ENCODE measurements at regions not wholly inside any gene's neighbourhood (a gene's known extent, or its start where the extent isn't known, plus 50 kb on each side); places are given as distances from the start of the nearest gene placed in this dataset.

DNA sequence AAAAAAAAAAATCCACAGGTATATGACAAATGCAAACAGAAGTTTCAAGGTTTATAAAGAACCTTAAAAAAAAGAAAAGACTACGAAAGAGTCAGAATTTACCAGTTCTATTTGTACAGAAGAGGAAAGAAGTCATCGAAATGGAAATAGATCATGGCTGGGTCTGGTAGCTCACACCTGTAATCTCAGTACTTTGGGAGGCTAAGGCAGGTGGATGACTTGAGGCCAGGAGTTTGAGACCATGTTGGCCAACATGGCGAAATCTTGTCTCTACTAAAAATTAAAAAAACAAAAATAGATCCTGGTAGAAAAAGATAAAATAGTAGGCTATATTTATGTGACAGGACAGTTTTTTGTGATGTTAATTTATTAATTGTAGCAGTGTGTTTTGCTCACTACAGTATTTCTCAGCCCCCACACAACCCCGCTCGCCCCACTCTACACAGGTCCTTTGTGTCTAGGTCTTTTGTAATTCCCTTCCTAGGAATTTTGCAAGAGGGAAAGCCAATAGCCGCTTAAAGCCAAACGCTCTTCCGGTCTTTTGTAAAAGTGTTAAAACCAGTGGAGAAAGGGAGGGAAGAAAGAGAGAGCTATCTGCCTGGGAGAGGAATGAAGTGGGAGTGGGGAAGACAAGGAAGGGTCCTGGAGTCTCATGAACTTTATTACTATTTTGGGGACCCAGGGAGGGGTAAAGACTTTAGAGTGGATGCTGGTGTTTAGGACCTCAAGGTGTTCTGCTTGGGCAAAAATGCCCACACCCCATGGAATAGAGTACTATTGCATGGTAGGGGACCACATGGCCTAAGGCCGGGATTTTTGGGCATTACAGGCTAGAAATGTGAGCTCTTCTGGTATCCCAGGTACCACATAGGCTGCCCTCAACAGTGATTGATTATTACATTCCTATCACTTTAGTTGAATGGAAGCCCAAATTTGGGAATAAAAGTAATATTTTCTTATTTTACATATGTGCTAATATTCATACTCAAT lies 59.4 kb upstream of the XPO1 start:
- Histone ChIP-seq H3K14ac (ENCODE audit: insufficient read length) (no peak overlapping the region), H3K79me1 (ENCODE audit: low read depth, low read length) (no peaks in the 10 kb centered on the region), H3K27me3 (replicated peaks in 1 of 4; ENCODE audit: control insufficient read depth in 3 of 4, extremely low read depth in 1 of 4, insufficient read depth in 3 of 4, low read length in 3 of 4) (no peaks in the 10 kb centered on the region), H4K8ac (ENCODE audit: extremely low read depth, insufficient read depth, low read length) (no peak overlapping the region), H4K91ac (replicated peaks; ENCODE audit: insufficient read length, low read length) (peak overlapping the region; percentile 45), H3K23ac (ENCODE audit: insufficient read length) (no peak overlapping the region), H3K27ac (ENCODE audit: low read depth, low read length) (peak overlapping the region; percentile 55), H2BK20ac (ENCODE audit: low read length) (peak overlapping the region; percentile 98), H3K9ac (replicated peaks in 1 of 4; ENCODE audit: extremely low read depth in 1 of 4, low read depth in 3 of 4, low read length in 3 of 4) (no peak overlapping the region), H3K9me3 (ENCODE audit: insufficient read depth in 2 of 2, low read depth in 1 of 2, low read length in 1 of 2) (no peaks in the 10 kb centered on the region), H3K79me2 (ENCODE audit: control insufficient read depth in 1 of 2, insufficient read depth in 2 of 2, low read length in 2 of 2) (no peaks in the 10 kb centered on the region), H2AFZ (ENCODE audit: low read length) (no peak overlapping the region), H3K4ac (replicated peaks; ENCODE audit: insufficient read length, low read depth, low read length) (no peak overlapping the region), H3K4me3 (ENCODE audit: extremely low read depth in 1 of 4, insufficient read depth in 2 of 4, low read depth in 3 of 4, low read length in 4 of 4) (no peak overlapping the region), H3K4me2 (ENCODE audit: insufficient read depth in 1 of 2, low read depth in 2 of 2, low read length in 2 of 2) (peak overlapping the region; percentile 19 to 26; a peak in 3 of 4 replicates), H2BK15ac (ENCODE audit: low read length) (no peak overlapping the region), H3K56ac (replicated peaks; ENCODE audit: insufficient read length, low read depth, low read length) (no peak overlapping the region), H2BK5ac (ENCODE audit: low read depth, low read length) (peak overlapping the region; percentile 96; the same call in 1 of the 2 replicates), H2BK120ac (replicated peaks; ENCODE audit: low read depth, low read length) (peak overlapping the region; percentile 93), H4K5ac (ENCODE audit: insufficient read length, low read depth, low read length) (peak overlapping the region; percentile 32), H3K36me3 (ENCODE audit: control insufficient read depth in 2 of 4, insufficient read depth in 4 of 4, low read length in 3 of 4) (no peaks in the 10 kb centered on the region), H3K23me2 (ENCODE audit: low read depth, low read length) (no peaks in the 10 kb centered on the region), H4K20me1 (replicated peaks in 1 of 2; ENCODE audit: control insufficient read depth in 1 of 2, insufficient read depth in 2 of 2, low read length in 2 of 2) (no peaks in the 10 kb centered on the region), H2BK12ac (ENCODE audit: low read depth, low read length) (peak overlapping the region; percentile 91), H2AK5ac (ENCODE audit: low read depth, low read length) (no peak overlapping the region), H3K4me1 (replicated peaks in 1 of 4; ENCODE audit: control insufficient read depth in 3 of 4, insufficient read depth in 4 of 4, low read length in 3 of 4) (peaks cover 0 to 12% (median 5%) of the 10 kb centered on the region in 4 experiments; a peak in 4 of 7 replicates), H3K18ac (ENCODE audit: extremely low read depth, low read length) (peak overlapping the region; percentile 62)
- DNase-seq (ENCODE audit: low read depth in 1 of 2, low spot score in 2 of 2), result peak; percentile 41 to 50
- CTCF ChIA-PET (ENCODE audit: partially characterized antibody), result interaction anchor here (0.9 to 1.4 kb wide), 3 partner anchors 9 to 47 kb away, joined by 3 read pairs; no protein-coding TSS in a partner anchor
- POLR2A ChIA-PET (ENCODE audit: partially characterized antibody), result interaction anchor here (0.8 to 5.4 kb wide), 10 partner anchors 9 to 353 kb away, joined by 3 to 46 read pairs (median 4); partner anchors contain the start of gene XPO1
- 42% methylated on average over 9 of the region's 9 CpGs; no CpG with 5 or more reads in 1 of the 2 experiments for WGBS, 2 experiments (ENCODE audit: extremely low coverage in 1 of 2, insufficient coverage in 1 of 2, insufficient read length in 1 of 2, insufficient replicate concordance in 2 of 2, low coverage in 1 of 2, low lambda C conversion rate in 2 of 2, missing lambda C conversion rate in 1 of 2)
- peak; percentile 19 for FAIRE-seq
- TF ChIP-seq GABPA (IDR thresholded peaks at IDR 0.05; ENCODE audit: borderline replicate concordance, insufficient read depth, low read length) (no peak), SP2 (IDR thresholded peaks at IDR 0.05; ENCODE audit: low read length) (no peak), ZNF274 (IDR thresholded peaks at IDR 0.05; ENCODE audit: borderline replicate concordance, extremely low read depth, low read length) (no peak), JUND (IDR thresholded peaks at IDR 0.05; ENCODE audit: low read length) (no peak), POLR2A (IDR thresholded peaks at IDR 0.05; ENCODE audit: control extremely low read depth in 1 of 2, low read depth in 2 of 2, low read length in 2 of 2) (0 out of 3 replicates have a peak, but pooled peaks of 1 of the 2 experiments have one; percentile 18), KDM1A (IDR thresholded peaks at IDR 0.05; ENCODE audit: borderline replicate concordance, low read length) (no peak), SIRT6 (IDR thresholded peaks at IDR 0.05; ENCODE audit: low read length) (no peak), EP300 (IDR thresholded peaks at IDR 0.05; ENCODE audit: borderline replicate concordance in 1 of 2, low read depth in 2 of 2, low read length in 2 of 2) (peak in 1 of 2 experiments; percentile 40; a peak in 1 of 3 replicates), RXRA (IDR thresholded peaks at IDR 0.05; ENCODE audit: insufficient read depth, low read depth, low read length) (no peak), JUN (IDR thresholded peaks at IDR 0.05; ENCODE audit: low read depth, low read length) (no peak), EGR1 (IDR thresholded peaks at IDR 0.05; ENCODE audit: borderline replicate concordance, low read depth, low read length) (no peak), CHD1 (IDR thresholded peaks at IDR 0.05; ENCODE audit: low read depth, low read length) (no peak)

Measured in H1 (cell line).